ENCODE measurements at regions not wholly inside any gene's neighbourhood (a gene's known extent, or its start where the extent isn't known, plus 50 kb on each side); places are given as distances from the start of the nearest gene placed in this dataset.

- Histone ChIP-seq H3K4me3 (no peak overlapping the region), H3K4me1 (replicated peaks in 1 of 2) (peaks cover 4 to 10% of the 10 kb centered on the region in 2 donors), H3K27ac (no peak overlapping the region)
- in situ Hi-C loops (cut with MboI; ENCODE audit: low pct_unique_long_range_greater_than_20kb in 2 of 9, low sequenced_read_pairs in 9 of 9, unreplicated experiment in 9 of 9): no loop called here
- 0 to 100% (median 80%) methylated on average over 1 to 3 of the region's 3 CpGs; no CpG with 5 or more reads in 1 of the 10 experiments for WGBS, 10 experiments
- ATAC-seq (replicated peaks in 6 of 8): no peak
Measured at GRCh38 chr11:127598476-127598875, 597.9 kb upstream of the KIRREL3 start.

- H3K4me3 ChIP-seq: no peak overlapping the region
- H3K27ac ChIP-seq: no peak overlapping the region
- in situ Hi-C loops (cut with MboI; ENCODE audit: low pct_unique_long_range_greater_than_20kb in 2 of 9, low sequenced_read_pairs in 9 of 9, unreplicated experiment in 9 of 9): no loop called here
- ATAC-seq (replicated peaks in 6 of 8): no peak
- peaks cover 4 to 5% of the 10 kb centered on the region in 2 donors for H3K4me1 ChIP-seq (replicated peaks in 1 of 2)
- 0 to 97% (median 40%) methylated on average over 1 to 3 of the region's 3 CpGs; no CpG with 5 or more reads in 3 of the 10 experiments for WGBS, 10 experiments
Measured at GRCh38 chr11:127596433-127596832, 595.9 kb upstream of the KIRREL3 start.

GRCh38 chr11:127592371-127592770, 591.8 kb upstream of the KIRREL3 start:
- in situ Hi-C loops (cut with MboI; ENCODE audit: low pct_unique_long_range_greater_than_20kb in 2 of 9, low sequenced_read_pairs in 9 of 9, unreplicated experiment in 9 of 9): no loop called here
- peaks cover 0 to 4% of the 10 kb centered on the region in 2 donors for H3K4me1 ChIP-seq (replicated peaks in 1 of 2)
- ATAC-seq (replicated peaks in 6 of 8): no peak
- H3K27ac ChIP-seq: no peak overlapping the region
- 0 to 83% (median 25%) methylated on average over 1 of the region's 1 CpG; no CpG with 5 or more reads in 6 of the 10 experiments for WGBS, 10 experiments
- no peak overlapping the region for H3K4me3 ChIP-seq

- no peak overlapping the region for H3K27ac ChIP-seq
- no peak for ATAC-seq (replicated peaks in 6 of 8)
- in situ Hi-C loops (cut with MboI; ENCODE audit: low pct_unique_long_range_greater_than_20kb in 2 of 9, low sequenced_read_pairs in 9 of 9, unreplicated experiment in 9 of 9): no loop called here
- 0 to 100% (median 83%) methylated on average over 1 of the region's 1 CpG; no CpG with 5 or more reads in 7 of the 10 experiments for WGBS, 10 experiments
- H3K4me1 ChIP-seq (replicated peaks in 1 of 2): peaks cover 0 to 3% of the 10 kb centered on the region in 2 donors
- no peak overlapping the region for H3K4me3 ChIP-seq
Measured at GRCh38 chr11:127590314-127590713, 589.7 kb upstream of the KIRREL3 start.

- H3K4me3 ChIP-seq: no peak overlapping the region
- 0 to 100% (median 83%) methylated on average over 1 to 5 of the region's 5 CpGs; no CpG with 5 or more reads in 3 of the 10 experiments for WGBS, 10 experiments
- no peak for ATAC-seq (replicated peaks in 6 of 8)
- H3K4me1 ChIP-seq (replicated peaks in 1 of 2): no peaks in the 10 kb centered on the region
- H3K27ac ChIP-seq: no peak overlapping the region
- in situ Hi-C loops (cut with MboI; ENCODE audit: low pct_unique_long_range_greater_than_20kb in 2 of 9, low sequenced_read_pairs in 9 of 9, unreplicated experiment in 9 of 9): no loop called here
Measured at GRCh38 chr11:127588431-127588830, 587.9 kb upstream of the KIRREL3 start.

- no peak for ATAC-seq (replicated peaks in 6 of 8)
- in situ Hi-C loops (cut with MboI; ENCODE audit: low pct_unique_long_range_greater_than_20kb in 2 of 9, low sequenced_read_pairs in 9 of 9, unreplicated experiment in 9 of 9): no loop called here
- H3K4me3 ChIP-seq: no peak overlapping the region
- WGBS, 10 experiments: 14 to 100% (median 95%) methylated on average over 1 to 2 of the region's 2 CpGs; no CpG with 5 or more reads in 4 of the 10 experiments
- no peaks in the 10 kb centered on the region for H3K4me1 ChIP-seq (replicated peaks in 1 of 2)
- H3K27ac ChIP-seq: no peak overlapping the region
Measured at GRCh38 chr11:127587511-127587910, 586.9 kb upstream of the KIRREL3 start.

GRCh38 chr11:127576210-127576609, 575.6 kb upstream of the KIRREL3 start:
- Histone ChIP-seq H3K4me1 (replicated peaks in 1 of 2) (no peaks in the 10 kb centered on the region), H3K27ac (no peak overlapping the region), H3K4me3 (no peak overlapping the region)
- WGBS, 10 experiments: 15 to 64% (median 32%) methylated on average over 1 to 5 of the region's 7 CpGs; no CpG with 5 or more reads in 2 of the 10 experiments
- peak in 5 of 8 experiments; percentile 33 to 73 (median 50) for ATAC-seq (replicated peaks in 6 of 8)
- in situ Hi-C loops (cut with MboI; ENCODE audit: low pct_unique_long_range_greater_than_20kb in 2 of 9, low sequenced_read_pairs in 9 of 9, unreplicated experiment in 9 of 9): no loop called here

- Histone ChIP-seq H3K27ac (no peak overlapping the region), H3K4me1 (replicated peaks in 1 of 2) (no peaks in the 10 kb centered on the region), H3K4me3 (no peak overlapping the region)
- peak in 1 of 8 experiments; percentile 48 for ATAC-seq (replicated peaks in 6 of 8)
- in situ Hi-C loops (cut with MboI; ENCODE audit: low pct_unique_long_range_greater_than_20kb in 2 of 9, low sequenced_read_pairs in 9 of 9, unreplicated experiment in 9 of 9): no loop called here
- 0 to 100% (median 82%) methylated on average over 1 to 5 of the region's 5 CpGs for WGBS, 10 experiments
Measured at GRCh38 chr11:127574478-127574877, 573.9 kb upstream of the KIRREL3 start.

- ATAC-seq (replicated peaks in 6 of 8): no peak
- no peak overlapping the region for H3K4me3 ChIP-seq
- no peaks in the 10 kb centered on the region for H3K4me1 ChIP-seq (replicated peaks in 1 of 2)
- H3K27ac ChIP-seq: no peak overlapping the region
- WGBS, 10 experiments: 7 to 100% (median 58%) methylated on average over 2 to 3 of the region's 3 CpGs; no CpG with 5 or more reads in 3 of the 10 experiments
- in situ Hi-C loops (cut with MboI; ENCODE audit: low pct_unique_long_range_greater_than_20kb in 2 of 9, low sequenced_read_pairs in 9 of 9, unreplicated experiment in 9 of 9): no loop called here
Measured at GRCh38 chr11:127568891-127569290, 568.3 kb upstream of the KIRREL3 start.

GRCh38 chr11:127567237-127567932, 566.8 kb upstream of the KIRREL3 start:
- peak in 1 of 8 experiments; percentile 17 for ATAC-seq (replicated peaks in 6 of 8)

GRCh38 chr11:127564810-127565209, 564.2 kb upstream of the KIRREL3 start:
- in situ Hi-C loops (cut with MboI; ENCODE audit: low pct_unique_long_range_greater_than_20kb in 2 of 9, low sequenced_read_pairs in 9 of 9, unreplicated experiment in 9 of 9): no loop called here
- Histone ChIP-seq H3K27ac (no peak overlapping the region), H3K4me1 (replicated peaks in 1 of 2) (peaks cover 0 to 2% of the 10 kb centered on the region in 2 donors), H3K4me3 (no peak overlapping the region)
- peak in 1 of 8 experiments; percentile 86 for ATAC-seq (replicated peaks in 6 of 8)
- WGBS, 10 experiments: 15 to 100% (median 80%) methylated on average over 2 to 4 of the region's 4 CpGs; no CpG with 5 or more reads in 3 of the 10 experiments

More at GRCh38 chr11:127567237-127567932, 566.8 kb upstream of the KIRREL3 start:
- Histone ChIP-seq H3K27ac (no peak overlapping the region), H3K4me1 (replicated peaks in 1 of 2) (no peaks in the 10 kb centered on the region), H3K4me3 (no peak overlapping the region)
- WGBS, 10 experiments: 0 to 80% (median 33%) methylated on average over 1 to 2 of the region's 2 CpGs
- in situ Hi-C loops (cut with MboI; ENCODE audit: low pct_unique_long_range_greater_than_20kb in 2 of 9, low sequenced_read_pairs in 9 of 9, unreplicated experiment in 9 of 9): no loop called here

- Histone ChIP-seq H3K27ac (no peak overlapping the region), H3K4me3 (no peak overlapping the region), H3K4me1 (replicated peaks in 1 of 2) (peaks cover 0 to 2% of the 10 kb centered on the region in 2 donors)
- 0 to 41% (median 0%) methylated on average over 1 to 2 of the region's 2 CpGs; no CpG with 5 or more reads in 4 of the 10 experiments for WGBS, 10 experiments
- ATAC-seq (replicated peaks in 6 of 8): peak in 5 of 8 experiments; percentile 17 to 74 (median 33)
- in situ Hi-C loops (cut with MboI; ENCODE audit: low pct_unique_long_range_greater_than_20kb in 2 of 9, low sequenced_read_pairs in 9 of 9, unreplicated experiment in 9 of 9): no loop called here
Measured at GRCh38 chr11:127559978-127560377, 559.4 kb upstream of the KIRREL3 start.

- H3K4me1 ChIP-seq (replicated peaks in 1 of 2): no peaks in the 10 kb centered on the region
- WGBS, 10 experiments: 10 to 96% (median 76%) methylated on average over 1 to 6 of the region's 6 CpGs; no CpG with 5 or more reads in 1 of the 10 experiments
- in situ Hi-C loops (cut with MboI; ENCODE audit: low pct_unique_long_range_greater_than_20kb in 2 of 9, low sequenced_read_pairs in 9 of 9, unreplicated experiment in 9 of 9): no loop called here
- no peak overlapping the region for H3K4me3 ChIP-seq
- H3K27ac ChIP-seq: no peak overlapping the region
- ATAC-seq (replicated peaks in 6 of 8): peak in 3 of 8 experiments; percentile 52 to 87 (median 57)
Measured at GRCh38 chr11:127552446-127552845, 551.9 kb upstream of the KIRREL3 start.
